Type B pancreatic cell (in vitro differentiated cells): ENCODE measurements at regions not wholly inside any gene's neighbourhood (a gene's known extent, or its start where the extent isn't known, plus 50 kb on each side); places are given as distances from the start of the nearest gene placed in this dataset.

ENCODE experiments used
- DNase-seq: peaks from one replicate; pipeline ENCODE4 v3.0.0; 2021; ENCODE audit warnings: mixed read lengths; ENCODE audit not compliant: unreplicated experiment; ENCODE audit errors: extremely low spot score
- H3K27ac Mint-ChIP-seq: 2 replicates; pipeline ENCODE4 v1.8.0; 2021; ENCODE audit warnings: mild to moderate bottlenecking, mixed read lengths
- H3K27me3 Mint-ChIP-seq: 2 replicates; pipeline ENCODE4 v1.8.0; 2021; ENCODE audit warnings: mixed read lengths
- H3K36me3 Mint-ChIP-seq: 2 replicates; pipeline ENCODE4 v1.8.0; 2021; ENCODE audit warnings: mixed read lengths
- H3K4me1 Mint-ChIP-seq: one replicate; pipeline ENCODE4 v1.8.0; 2021; ENCODE audit warnings: mixed read lengths; ENCODE audit not compliant: unreplicated experiment
- H3K4me3 Mint-ChIP-seq: 2 replicates; pipeline ENCODE4 v1.8.0; 2021; ENCODE audit warnings: mild to moderate bottlenecking, mixed read lengths
- H3K9me3 Mint-ChIP-seq: 2 replicates; pipeline ENCODE4 v1.8.0; 2021; ENCODE audit warnings: mixed read lengths
- CTCF ChIP-seq: fragments of 200-600 bp; sonication (generic); conservative IDR thresholded peaks from 2 replicates; pipeline ENCODE4 v1.5.0; 2021; ENCODE audit warnings: antibody characterized with exemption, mild to moderate bottlenecking

GRCh38 chr10:98080494-98080893 lies 50.1 kb upstream of the CRTAC1 start:
- H3K36me3 Mint-ChIP-seq: no peaks in the 10 kb centered on the region
- TF ChIP-seq CTCF: no peak
- H3K9me3 Mint-ChIP-seq: no peaks in the 10 kb centered on the region
- no peak for DNase-seq
- H3K27ac Mint-ChIP-seq: no peak overlapping the region
- H3K4me3 Mint-ChIP-seq: no peak overlapping the region
- no peaks in the 10 kb centered on the region for H3K4me1 Mint-ChIP-seq
- peaks cover 84% of the 10 kb centered on the region for H3K27me3 Mint-ChIP-seq
